GM23248 (cell line): ENCODE measurements at regions not wholly inside any gene's neighbourhood (a gene's known extent, or its start where the extent isn't known, plus 50 kb on each side); places are given as distances from the start of the nearest gene placed in this dataset.

ENCODE experiments used
- DNase-seq: peaks from one replicate; pipeline ENCODE4 v3.0.0-alpha.2; 2015
- H2AFZ ChIP-seq: fragments of 200-600 bp; sonication (generic); 2 replicates; pipeline ENCODE4 v1.6.1; 2016; ENCODE audit warnings: antibody characterized with exemption
- H3F3A ChIP-seq: fragments of 200-600 bp; sonication (generic); 2 replicates; pipeline ENCODE4 v1.6.1; 2016; ENCODE audit warnings: mild to moderate bottlenecking, antibody characterized with exemption, mixed run types; ENCODE audit not compliant: insufficient read depth
- H3K27ac ChIP-seq: fragments of 200-600 bp; sonication (generic); 2 replicates; pipeline ENCODE4 v1.5.1; 2016; ENCODE audit warnings: mild to moderate bottlenecking
- H3K27me3 ChIP-seq: fragments of 200-600 bp; sonication (generic); replicated peaks from 2 replicates; pipeline ENCODE4 v1.6.1; 2016; ENCODE audit warnings: mild to moderate bottlenecking; ENCODE audit not compliant: insufficient read depth
- H3K36me3 ChIP-seq: fragments of 200-600 bp; sonication (generic); 2 replicates; pipeline ENCODE4 v1.6.1; 2016; ENCODE audit warnings: low read depth, mild to moderate bottlenecking
- H3K4me1 ChIP-seq: fragments of 200-600 bp; sonication (generic); 2 replicates; pipeline ENCODE4 v1.6.1; 2016; ENCODE audit warnings: mild to moderate bottlenecking; ENCODE audit not compliant: insufficient read depth
- H3K4me2 ChIP-seq: fragments of 200-600 bp; sonication (generic); one replicate; pipeline ENCODE4 v1.6.1; 2016; ENCODE audit warnings: mild to moderate bottlenecking; ENCODE audit not compliant: unreplicated experiment
- H3K4me3 ChIP-seq: fragments of 200-600 bp; sonication (generic); 2 replicates; pipeline ENCODE4 v1.5.1; 2016; ENCODE audit warnings: mild to moderate bottlenecking
- H3K79me2 ChIP-seq: fragments of 200-600 bp; sonication (generic); 2 replicates; pipeline ENCODE4 v1.6.1; 2016; ENCODE audit warnings: mild to moderate bottlenecking; ENCODE audit not compliant: insufficient read depth
- H3K9ac ChIP-seq: fragments of 200-600 bp; sonication (generic); 2 replicates; pipeline ENCODE4 v1.6.1; 2016; ENCODE audit warnings: mild to moderate bottlenecking
- H3K9me2 ChIP-seq: fragments of 200-600 bp; sonication (generic); 2 replicates; pipeline ENCODE4 v1.6.1; 2016; ENCODE audit warnings: mixed run types, mild to moderate bottlenecking, moderate library complexity; ENCODE audit not compliant: insufficient read depth
- H3K9me3 ChIP-seq: fragments of 200-600 bp; sonication (generic); one replicate; pipeline ENCODE4 v1.6.1; 2017; ENCODE audit warnings: low read depth
- H4K20me1 ChIP-seq: fragments of 200-600 bp; sonication (generic); 2 replicates; pipeline ENCODE4 v1.6.0; 2016; ENCODE audit not compliant: insufficient read depth
- EZH2 ChIP-seq: fragments of 200-600 bp; sonication (generic); IDR thresholded peaks from 2 replicates; pipeline ENCODE4 v1.6.1; 2018; ENCODE audit warnings: antibody characterized with exemption, mild to moderate bottlenecking; ENCODE audit not compliant: insufficient read depth, poor library complexity, severe bottlenecking
- EZH2phosphoT487 ChIP-seq: fragments of 200-600 bp; sonication (generic); IDR thresholded peaks from 2 replicates; pipeline ENCODE4 v1.6.1; 2018; ENCODE audit warnings: antibody characterized with exemption, moderate library complexity, mild to moderate bottlenecking, low read depth; ENCODE audit not compliant: insufficient read depth
- WGBS, 2 experiments: methylation state at CpG; one replicate each; pipeline ENCODE4 v1.1.6; 2015 to 2017; ENCODE audit warnings: low lambda C conversion rate in 2 of 2, low coverage in 1 of 2; ENCODE audit errors: missing lambda C conversion rate in 2 of 2; 5-methylcytosine and 5-hydroxymethylcytosine counted together
- in situ Hi-C: fragments of 300-500 bp; cut with MboI; formaldehyde crosslinking; loops from 2 replicates; pipeline ENCODE4 v1.15.0; 2020

- peak overlapping the region; percentile 61 for H3K4me3 ChIP-seq
- peak overlapping the region; percentile 59 for H3K27ac ChIP-seq
- no peaks in the 10 kb centered on the region for H4K20me1 ChIP-seq
- peak; percentile 88 for DNase-seq
- peak overlapping the region; percentile 70 for H3K9ac ChIP-seq
- in situ Hi-C loops, result no loop called here
- H3K27me3 ChIP-seq, result no peaks in the 10 kb centered on the region
- no peak for TF ChIP-seq EZH2
- TF ChIP-seq EZH2phosphoT487, result no peak
- peak overlapping the region; percentile 90 for H2AFZ ChIP-seq
- H3K79me2 ChIP-seq, result no peaks in the 10 kb centered on the region
- peaks cover 15% of the 10 kb centered on the region for H3F3A ChIP-seq
- H3K4me1 ChIP-seq, result peaks cover 50% of the 10 kb centered on the region
- H3K9me2 ChIP-seq, result no peaks in the 10 kb centered on the region
- H3K4me2 ChIP-seq, result peak overlapping the region; percentile 83
- 46 to 48% methylated on average over 2 of the region's 2 CpGs for WGBS, 2 experiments
- H3K9me3 ChIP-seq, result no peaks in the 10 kb centered on the region
- H3K36me3 ChIP-seq, result no peaks in the 10 kb centered on the region
Measured at GRCh38 chr1:59020151-59020997, 236.5 kb upstream of the JUN start.

GRCh38 chr1:59022199-59022598 lies 238.4 kb upstream of the JUN start:
- Histone ChIP-seq H3K36me3 (no peaks in the 10 kb centered on the region), H3K9me3 (no peaks in the 10 kb centered on the region), H3K9me2 (no peaks in the 10 kb centered on the region), H4K20me1 (no peaks in the 10 kb centered on the region), H3K27me3 (no peaks in the 10 kb centered on the region), H3K9ac (no peak overlapping the region), H3K4me2 (no peak overlapping the region), H3F3A (peaks cover 33% of the 10 kb centered on the region), H2AFZ (no peak overlapping the region), H3K4me1 (peaks cover 52% of the 10 kb centered on the region), H3K4me3 (no peak overlapping the region), H3K27ac (no peak overlapping the region), H3K79me2 (no peaks in the 10 kb centered on the region)
- TF ChIP-seq EZH2 (no peak), EZH2phosphoT487 (no peak)
- no peak for DNase-seq
- WGBS, 2 experiments, result 94 to 95% methylated on average over 3 of the region's 3 CpGs
- in situ Hi-C loops, result no loop called here

GRCh38 chr1:59022799-59023198 lies 239.0 kb upstream of the JUN start:
- 80 to 83% methylated on average over 3 of the region's 3 CpGs for WGBS, 2 experiments
- Histone ChIP-seq H3K27me3 (no peaks in the 10 kb centered on the region), H3F3A (peaks cover 33% of the 10 kb centered on the region), H2AFZ (no peak overlapping the region), H3K9me2 (no peaks in the 10 kb centered on the region), H3K4me1 (peaks cover 54% of the 10 kb centered on the region), H3K36me3 (no peaks in the 10 kb centered on the region), H3K79me2 (no peaks in the 10 kb centered on the region), H3K4me3 (no peak overlapping the region), H3K4me2 (no peak overlapping the region), H3K9ac (no peak overlapping the region), H4K20me1 (no peaks in the 10 kb centered on the region), H3K27ac (no peak overlapping the region), H3K9me3 (no peaks in the 10 kb centered on the region)
- no peak for TF ChIP-seq EZH2phosphoT487
- no peak for TF ChIP-seq EZH2
- no peak for DNase-seq
- in situ Hi-C loops, result no loop called here

- peaks cover 33% of the 10 kb centered on the region for H3F3A ChIP-seq
- TF ChIP-seq EZH2 (no peak), EZH2phosphoT487 (no peak)
- H3K36me3 ChIP-seq, result no peaks in the 10 kb centered on the region
- H3K9ac ChIP-seq, result peak overlapping the region; percentile 69
- H3K4me1 ChIP-seq, result peaks cover 51% of the 10 kb centered on the region
- no peaks in the 10 kb centered on the region for H3K9me3 ChIP-seq
- H4K20me1 ChIP-seq, result no peaks in the 10 kb centered on the region
- H3K9me2 ChIP-seq, result peaks cover 3% of the 10 kb centered on the region; the same call in 1 of the 2 replicates
- peak overlapping the region; percentile 16; the same call in 1 of the 2 replicates for H2AFZ ChIP-seq
- WGBS, 2 experiments, result 28 to 36% methylated on average over 2 of the region's 2 CpGs
- peak overlapping the region; percentile 62 for H3K4me2 ChIP-seq
- H3K4me3 ChIP-seq, result no peak overlapping the region
- H3K27ac ChIP-seq, result peak overlapping the region; percentile 93
- no peaks in the 10 kb centered on the region for H3K27me3 ChIP-seq
- no peaks in the 10 kb centered on the region for H3K79me2 ChIP-seq
- in situ Hi-C loops, result no loop called here
- peak; percentile 59 for DNase-seq
Measured at GRCh38 chr1:59025201-59025600, 241.4 kb upstream of the JUN start.
